K562 (cell line): ENCODE measurements at regions not wholly inside any gene's neighbourhood (a gene's known extent, or its start where the extent isn't known, plus 50 kb on each side); places are given as distances from the start of the nearest gene placed in this dataset.

Experiments
- ATAC-seq: fragments of 200-7000 bp; cut with Tn5 transposase; 3 replicates; pipeline ENCODE4 v1.9.1; 2020; ENCODE audit warnings: moderate library complexity
- BruUV-seq: library from RNA; stranded (reverse); fragments of 400-500 nt; replicated peaks from 2 replicates; lab custom pipeline; 2021; lab: Mats Ljungman, UMichigan
- CTCF ChIA-PET: fragments of 300-600 bp; formaldehyde crosslinking; extraction: SDS; loops from one replicate; lab custom pipeline; 2021; ENCODE audit warnings: low intra/inter-chr PET ratio; lab: Yijun Ruan, JAX
- POLR2A ChIA-PET: fragments of 300-600, 350-650 bp; sonication (Branson Sonifier 250); formaldehyde crosslinking; extraction: SDS; loops from one replicate; lab custom pipeline; 2021; ENCODE audit warnings: antibody characterized with exemption, inconsistent platforms; lab: Yijun Ruan, JAX
- DNase-seq, 4 experiments: peaks; one replicate each; pipeline versions ENCODE4 v3.0.0 to v3.0.0-alpha.2; 2011 to 2018; ENCODE audit warnings: low spot score in 3 of 4, mixed read lengths in 3 of 4; ENCODE audit errors: extremely low read depth in 1 of 4
- FAIRE-seq: peaks from 2 replicates; lab custom pipeline; 2011; peaks lifted over from hg19 to GRCh38; lab: Jason Lieb, UNC
- H2AFZ ChIP-seq: 2 replicates; pipeline ENCODE4 v1.6.0; 2011; ENCODE audit warnings: low read depth, low read length, control low read depth, inconsistent platforms
- H3K27ac ChIP-seq: fragments of 200-600 bp; 3 replicates; pipeline ENCODE4 v1.8.0; 2011; ENCODE audit warnings: low read depth, mild to moderate bottlenecking, control low read depth, inconsistent platforms, low read length, moderate library complexity, mixed read lengths; ENCODE audit errors: extremely low read depth
- H3K27me3 ChIP-seq, 2 experiments: fragments of 300-600 bp in 1 of 2; 2 replicates in 1 of 2; 3 replicates in 1 of 2; pipeline versions ENCODE4 v1.6.0 to v1.8.0; 2011; ENCODE audit warnings: inconsistent platforms in 2 of 2, low read length in 2 of 2, mild to moderate bottlenecking in 1 of 2, mixed read lengths in 1 of 2, moderate library complexity in 1 of 2; ENCODE audit not compliant: control insufficient read depth in 2 of 2, insufficient read depth in 2 of 2
- H3K36me3 ChIP-seq: fragments of 300-600 bp; 3 replicates; pipeline ENCODE4 v1.8.0; 2011; ENCODE audit warnings: mild to moderate bottlenecking, low read length, inconsistent platforms; ENCODE audit not compliant: control insufficient read depth, insufficient read depth
- H3K4me1 ChIP-seq, 2 experiments: fragments of 200-600 bp in 1 of 2; replicated peaks in 1 of 2; 2 replicates in 1 of 2; 3 replicates in 1 of 2; pipeline versions ENCODE4 v1.5.1 to v1.8.0; 2011; ENCODE audit warnings: inconsistent platforms in 2 of 2, low read length in 2 of 2, mild to moderate bottlenecking in 1 of 2, mixed read lengths in 1 of 2, moderate library complexity in 1 of 2; ENCODE audit not compliant: control insufficient read depth in 2 of 2, insufficient read depth in 2 of 2
- H3K4me2 ChIP-seq: 2 replicates; pipeline ENCODE4 v1.6.1; 2011; ENCODE audit warnings: low read length, control low read depth, inconsistent platforms, mixed read lengths; ENCODE audit not compliant: insufficient read depth
- H3K4me3 ChIP-seq: fragments of 200-600 bp; sonication (generic), shearing (Covaris generic); 2 replicates; pipeline ENCODE4 v1.5.1; 2016; ENCODE audit warnings: control low read depth, inconsistent platforms
- H3K79me2 ChIP-seq: fragments of 200-600 bp; 3 replicates; pipeline ENCODE4 v1.8.0; 2011; ENCODE audit warnings: low read length, inconsistent platforms; ENCODE audit not compliant: control insufficient read depth, insufficient read depth
- H3K9ac ChIP-seq, 2 experiments: 2 replicates each; pipeline versions ENCODE4 v1.6.0 to v1.6.1; 2011; ENCODE audit warnings: low read depth in 2 of 2, low read length in 2 of 2, control low read depth in 1 of 2, inconsistent platforms in 1 of 2, mild to moderate bottlenecking in 1 of 2, mixed read lengths in 1 of 2; ENCODE audit not compliant: insufficient read depth in 1 of 2
- H3K9me1 ChIP-seq: one replicate; pipeline ENCODE4 v1.6.0; 2011; ENCODE audit warnings: inconsistent platforms, mild to moderate bottlenecking, low read length, moderate library complexity; ENCODE audit not compliant: control insufficient read depth, insufficient read depth
- H3K9me3 ChIP-seq: replicated peaks from 2 replicates; pipeline ENCODE4 v1.5.1; 2011; ENCODE audit warnings: low read depth, low read length, inconsistent platforms; ENCODE audit not compliant: control insufficient read depth, insufficient read depth
- H4K20me1 ChIP-seq: replicated peaks from 2 replicates; pipeline ENCODE4 v1.6.1; 2011; ENCODE audit warnings: low read length, inconsistent platforms, mixed read lengths; ENCODE audit not compliant: control insufficient read depth, insufficient read depth
- ETV5 ChIP-seq: sonication (generic); formaldehyde crosslinking; IDR thresholded peaks from 2 replicates; pipeline ENCODE4 v1.4.0; 2020; ENCODE audit warnings: low read depth, mild to moderate bottlenecking, missing genetic modification reagents
- GATAD2A ChIP-seq: fragments of 450-650 bp; IDR thresholded peaks from 2 replicates; pipeline ENCODE4 v1.6.1; 2017
- JUN ChIP-seq, 2 experiments: sonication (generic) in 1 of 2; formaldehyde crosslinking in 1 of 2; IDR thresholded peaks; 2 replicates each; pipeline versions ENCODE4 v1.6.1 to v1.8.0; 2012 to 2022; ENCODE audit warnings: borderline replicate concordance in 2 of 2, mild to moderate bottlenecking in 2 of 2, improper control_type of control experiment in 1 of 2, low read depth in 1 of 2, low read length in 1 of 2, missing genetic modification reagents in 1 of 2
- MTF1 ChIP-seq: fragments of 250-450 bp; sonication (Bioruptor Pico); IDR thresholded peaks from 2 replicates; pipeline ENCODE4 v1.9.0; 2021; ENCODE audit warnings: moderate library complexity, mild to moderate bottlenecking, inconsistent platforms, borderline replicate concordance
- SMAD3 ChIP-seq: fragments of 450-650 bp; formaldehyde crosslinking; conservative IDR thresholded peaks from 2 replicates; pipeline ENCODE4 v1.4.0; 2020; ENCODE audit warnings: mild to moderate bottlenecking
- U2AF1 ChIP-seq: fragments of 200-400 bp; formaldehyde crosslinking; optimal IDR thresholded peaks from 2 replicates; pipeline ENCODE3; 2017; ENCODE audit warnings: mild to moderate bottlenecking, low read depth, low read length, moderate library complexity
- XRCC3 ChIP-seq: fragments of 450-650 bp; IDR thresholded peaks from 2 replicates; pipeline ENCODE4 v1.6.1; 2017; ENCODE audit warnings: mild to moderate bottlenecking, moderate library complexity
- WGBS: fragments of 100-300 bp; shearing (Covaris generic); methylation state at CpG from one replicate; pipeline ENCODE4 v1.1.6; 2016; ENCODE audit warnings: low coverage, mixed read lengths; ENCODE audit not compliant: insufficient coverage; ENCODE audit errors: missing lambda C conversion rate; 5-methylcytosine and 5-hydroxymethylcytosine counted together
- in situ Hi-C: fragments of 300-500 bp; cut with MboI; formaldehyde crosslinking; loops from 4 replicates; pipeline ENCODE4 v1.15.0; 2018; ENCODE audit warnings: inconsistent platforms, mixed read lengths
- intact Hi-C: fragments of 100-400 bp; cut with micrococcal nuclease; formaldehyde crosslinking; loops from 2 replicates; pipeline ENCODE4 v1.14.2; 2022

GRCh38 chr5:154607746-154608145, 129.7 kb upstream of the HAND1 start:
- no peaks in the 10 kb centered on the region for H3K36me3 ChIP-seq
- H3K4me3 ChIP-seq = no peak overlapping the region
- no peak for FAIRE-seq
- WGBS = 0% methylated on average over 3 of the region's 4 CpGs
- H3K9me3 ChIP-seq = no peaks in the 10 kb centered on the region
- H3K27me3 ChIP-seq = peaks cover 23 to 61% of the 10 kb centered on the region in 2 experiments
- ATAC-seq = no peak
- intact Hi-C loops = loop anchor here (5.0 kb wide), 1 partner anchor 85 kb away; no protein-coding TSS in a partner anchor
- in situ Hi-C loops = loop anchor here (5.0 to 10.0 kb wide), 3 partner anchors 140 to 643 kb away; no protein-coding TSS in a partner anchor
- POLR2A ChIA-PET = interaction anchor here (0.7 kb wide), 1 partner anchor 12 kb away, joined by 5 read pairs; no protein-coding TSS in a partner anchor
- no peak overlapping the region for H2AFZ ChIP-seq
- no peaks in the 10 kb centered on the region for H3K79me2 ChIP-seq
- TF ChIP-seq GATAD2A = no peak
- no peak for TF ChIP-seq SMAD3 (CRISPR knock-in tag)
- no peak for TF ChIP-seq XRCC3
- TF ChIP-seq ETV5 = no peak
- no peak for TF ChIP-seq JUN (IDR thresholded peaks at IDR 0.05; ENCODE audit: borderline replicate concordance, low read depth, low read length)
- TF ChIP-seq JUN (CRISPR knock-in tag; IDR thresholded peaks at IDR 0.05; ENCODE audit: borderline replicate concordance) = no peak
- TF ChIP-seq MTF1 (CRISPR knock-in tag) = no peak
- no peak for TF ChIP-seq U2AF1
- BruUV-seq = no TSS peak
- 0 out of 2 replicates have a peak, but pooled peaks cover 3% of the 10 kb centered on the region for H4K20me1 ChIP-seq
- H3K9me1 ChIP-seq = no peaks in the 10 kb centered on the region
- no peak overlapping the region for H3K9ac ChIP-seq
- CTCF ChIA-PET = interaction anchor here (1.2 kb wide), 1 partner anchor 533 kb away, joined by 3 read pairs; no protein-coding TSS in a partner anchor
- peaks cover 0 to 21% of the 10 kb centered on the region in 2 experiments; a peak in 2 of 5 replicates for H3K4me1 ChIP-seq
- DNase-seq = no peak
- H3K4me2 ChIP-seq = no peak overlapping the region
- H3K27ac ChIP-seq = no peak overlapping the region
